Thoracic aorta (tissue), 2 donors: ENCODE measurements at regions not wholly inside any gene's neighbourhood (a gene's known extent, or its start where the extent isn't known, plus 50 kb on each side); places are given as distances from the start of the nearest gene placed in this dataset.

Experiments used
- ATAC-seq: fragments of 150-250 bp; one replicate; pipeline ENCODE4 v1.8.0; 2017; ENCODE audit warnings: low read depth; ENCODE audit not compliant: insufficient number of reproducible peaks, low FRiP score
- DNase-seq: peaks from one replicate; pipeline ENCODE4 v3.0.0-alpha.2; 2020; ENCODE audit warnings: low spot score
- H3K27ac ChIP-seq, 2 donors: fragments of 200-600 bp; sonication (generic); 1 replicate in 1 of 2; 2 replicates in 1 of 2; pipeline ENCODE4 v1.5.1; 2016; ENCODE audit warnings: mild to moderate bottlenecking in 2 of 2, moderate library complexity in 2 of 2
- H3K27me3 ChIP-seq: fragments of 200-600 bp; sonication (generic); replicated peaks from 2 replicates; pipeline ENCODE4 v1.6.0; 2016; ENCODE audit warnings: mild to moderate bottlenecking; ENCODE audit not compliant: insufficient read depth
- H3K36me3 ChIP-seq: fragments of 200-600 bp; sonication (generic); one replicate; pipeline ENCODE4 v1.5.1; 2016
- H3K4me1 ChIP-seq, 2 donors: fragments of 200-600 bp; sonication (generic); 1 replicate in 1 of 2; 2 replicates in 1 of 2; pipeline versions ENCODE4 v1.5.1 to v1.6.0; 2016; ENCODE audit warnings: low read depth in 2 of 2, mild to moderate bottlenecking in 1 of 2; ENCODE audit not compliant: control insufficient read depth in 1 of 2
- H3K4me3 ChIP-seq: fragments of 200-600 bp; sonication (generic); 2 replicates; pipeline ENCODE4 v1.5.1; 2016; ENCODE audit warnings: mild to moderate bottlenecking
- H3K9me3 ChIP-seq: fragments of 200-600 bp; sonication (generic); 2 replicates; pipeline ENCODE4 v1.5.1; 2016
- CTCF ChIP-seq: fragments of 200-600 bp; sonication (generic); IDR thresholded peaks from one replicate; pipeline ENCODE4 v1.5.1; 2019; ENCODE audit warnings: antibody characterized with exemption

DNA sequence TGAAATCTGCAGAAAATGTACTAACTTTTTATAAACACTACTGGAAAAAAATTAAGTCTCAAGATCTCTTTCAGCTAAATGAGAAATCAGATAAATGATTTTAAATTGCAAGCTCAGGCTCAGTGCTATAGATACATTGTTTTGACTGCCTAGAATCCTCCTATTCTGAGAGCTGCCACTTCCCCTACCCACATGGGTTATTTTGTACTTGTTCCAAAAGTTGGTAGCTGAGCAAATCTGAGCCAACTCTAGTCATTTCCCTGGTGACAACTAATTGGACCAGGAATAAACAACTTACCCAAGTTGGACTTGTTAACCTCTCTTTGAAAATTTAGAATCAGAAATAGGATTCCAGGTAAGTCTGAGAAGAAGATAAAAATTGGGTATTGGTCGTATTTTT, 202.1 kb downstream of the MBL2 start:
- Histone ChIP-seq H3K4me1 (no peaks in the 10 kb centered on the region), H3K27me3 (no peaks in the 10 kb centered on the region), H3K9me3 (no peaks in the 10 kb centered on the region), H3K4me3 (no peak overlapping the region), H3K27ac (no peak overlapping the region), H3K36me3 (no peaks in the 10 kb centered on the region)
- ATAC-seq (no peak), DNase-seq (no peak)
- no peak for TF ChIP-seq CTCF

- no peaks in the 10 kb centered on the region for H3K36me3 ChIP-seq
- DNase-seq (no peak), ATAC-seq (no peak)
- TF ChIP-seq CTCF = no peak
- no peaks in the 10 kb centered on the region for H3K27me3 ChIP-seq
- H3K4me1 ChIP-seq = no peaks in the 10 kb centered on the region
- H3K4me3 ChIP-seq = no peak overlapping the region
- no peak overlapping the region for H3K27ac ChIP-seq
- no peaks in the 10 kb centered on the region for H3K9me3 ChIP-seq
Observed at GRCh38 chr10:52571018-52571417, 201.6 kb downstream of the MBL2 start.

DNA sequence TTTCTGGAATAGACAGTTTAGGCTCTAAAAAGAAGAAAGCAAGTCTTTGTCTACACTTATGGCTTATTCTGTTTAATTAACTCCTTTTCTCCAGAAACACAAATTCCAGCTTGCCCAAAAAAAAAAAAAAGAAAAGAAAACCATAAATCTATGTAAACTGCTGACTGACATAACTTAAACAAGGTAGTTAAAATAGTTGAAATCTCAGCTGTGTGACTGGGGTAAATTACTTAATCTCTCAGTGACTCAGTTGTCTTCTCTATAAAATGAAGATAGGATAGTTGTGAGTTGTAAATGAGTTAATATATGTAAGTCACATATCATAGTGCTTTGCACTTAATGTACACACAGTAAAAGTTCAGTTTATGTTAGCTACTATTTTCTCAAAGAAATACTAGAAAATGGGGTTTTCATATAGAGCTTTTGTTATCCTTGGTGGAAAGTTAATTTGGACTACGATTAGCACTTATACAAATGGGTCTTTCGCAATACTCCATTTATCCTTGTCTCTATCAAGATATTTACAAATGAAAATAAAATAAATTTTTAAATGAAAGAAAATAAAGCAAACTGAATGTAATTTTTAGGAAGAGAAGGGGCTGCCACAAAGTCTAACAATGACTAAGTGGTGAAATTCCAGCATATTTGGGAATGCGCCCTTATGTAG, 200.9 kb downstream of the MBL2 start:
- no peak for TF ChIP-seq CTCF
- no peak for DNase-seq
- Histone ChIP-seq H3K27me3 (no peaks in the 10 kb centered on the region), H3K27ac (no peak overlapping the region), H3K4me1 (no peaks in the 10 kb centered on the region), H3K9me3 (no peaks in the 10 kb centered on the region), H3K4me3 (no peak overlapping the region), H3K36me3 (no peaks in the 10 kb centered on the region)
- no peak for ATAC-seq

GRCh38 chr10:52573347-52573746, 199.2 kb downstream of the MBL2 start:
- no peak overlapping the region for H3K4me3 ChIP-seq
- DNase-seq = no peak
- H3K9me3 ChIP-seq = no peaks in the 10 kb centered on the region
- ATAC-seq = no peak
- H3K27me3 ChIP-seq = no peaks in the 10 kb centered on the region
- no peaks in the 10 kb centered on the region for H3K4me1 ChIP-seq
- H3K36me3 ChIP-seq = no peaks in the 10 kb centered on the region
- H3K27ac ChIP-seq = no peak overlapping the region
- no peak for TF ChIP-seq CTCF

DNA sequence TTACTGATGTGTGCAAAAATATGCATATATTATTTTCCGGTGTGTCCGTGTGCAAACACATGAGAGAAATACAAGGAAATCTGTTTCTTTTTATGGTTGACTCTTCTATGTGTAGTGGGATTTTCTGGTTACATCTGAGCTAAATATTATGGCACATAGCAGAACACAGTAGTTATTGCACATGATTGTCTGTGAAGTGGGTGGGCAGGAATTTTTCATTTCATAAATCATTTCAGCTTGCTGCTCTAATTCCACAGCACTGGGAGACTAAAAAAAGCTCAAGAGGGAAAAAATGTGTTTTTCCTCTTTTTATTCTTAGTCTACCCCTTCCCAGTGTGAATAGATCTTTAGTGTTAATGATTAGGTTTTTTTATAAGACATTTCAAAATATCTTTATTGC, 197.9 kb downstream of the MBL2 start:
- ATAC-seq (no peak), DNase-seq (no peak)
- Histone ChIP-seq H3K27me3 (no peaks in the 10 kb centered on the region), H3K36me3 (no peaks in the 10 kb centered on the region), H3K9me3 (no peaks in the 10 kb centered on the region), H3K27ac (no peak overlapping the region), H3K4me1 (no peaks in the 10 kb centered on the region), H3K4me3 (no peak overlapping the region)
- no peak for TF ChIP-seq CTCF
